Stimulated activated CD4-positive, alpha-beta T cell treated with anti-CD3 and anti-CD28 coated beads, Interleukin-2, amount 100 ng/mL, for 24 hours (primary cell): ENCODE measurements at regions not wholly inside any gene's neighbourhood (a gene's known extent, or its start where the extent isn't known, plus 50 kb on each side); places are given as distances from the start of the nearest gene placed in this dataset.

Source experiments
- DNase-seq, 2 donors: peaks; one replicate each; pipeline ENCODE4 v3.0.0-alpha.2; 2020

- DNase-seq: no peak
Measured at GRCh38 chr10:117884592-117884991, 162.1 kb downstream of the RAB11FIP2 start.

- no peak for DNase-seq
Measured at GRCh38 chr10:117885206-117885829, 161.4 kb downstream of the RAB11FIP2 start.

- no peak for DNase-seq
Measured at GRCh38 chr10:117886766-117887165, 160.0 kb downstream of the RAB11FIP2 start.

- no peak for DNase-seq
Measured at GRCh38 chr10:117889664-117890063, 157.1 kb downstream of the RAB11FIP2 start.

GRCh38 chr10:117892681-117893220 is 154.0 kb downstream of the RAB11FIP2 start:
- no peak for DNase-seq

- DNase-seq: no peak
Measured at GRCh38 chr10:117894339-117894738, 152.4 kb downstream of the RAB11FIP2 start.

- DNase-seq: no peak
Measured at GRCh38 chr10:117896517-117896916, 150.2 kb downstream of the RAB11FIP2 start.

- DNase-seq: no peak
Measured at GRCh38 chr10:117899181-117899683, 147.5 kb downstream of the RAB11FIP2 start.

- DNase-seq: no peak
Measured at GRCh38 chr10:117900280-117900679, 146.5 kb downstream of the RAB11FIP2 start.

GRCh38 chr10:117903854-117904253 is 142.9 kb downstream of the RAB11FIP2 start:
- DNase-seq: no peak

- no peak for DNase-seq
Measured at GRCh38 chr10:117905404-117905803, 141.3 kb downstream of the RAB11FIP2 start.

GRCh38 chr10:117911684-117912083 is 135.1 kb downstream of the RAB11FIP2 start:
- no peak for DNase-seq

- DNase-seq: no peak
Measured at GRCh38 chr10:117914334-117914733, 132.4 kb downstream of the RAB11FIP2 start.

- DNase-seq: no peak
Measured at GRCh38 chr10:117920956-117921355, 125.8 kb downstream of the RAB11FIP2 start.

GRCh38 chr10:117921421-117921820 is 125.3 kb downstream of the RAB11FIP2 start:
- DNase-seq: no peak

- DNase-seq: no peak
Measured at GRCh38 chr10:117924820-117925219, 121.9 kb downstream of the RAB11FIP2 start.

- DNase-seq: no peak
Measured at GRCh38 chr10:117925369-117925768, 121.4 kb downstream of the RAB11FIP2 start.

GRCh38 chr10:117926491-117926890 is 120.2 kb downstream of the RAB11FIP2 start:
- no peak for DNase-seq

GRCh38 chr10:117927332-117927731 is 119.4 kb downstream of the RAB11FIP2 start:
- DNase-seq: no peak

GRCh38 chr10:117927871-117928270 is 118.9 kb downstream of the RAB11FIP2 start:
- DNase-seq: no peak

GRCh38 chr10:117928281-117928680 is 118.5 kb downstream of the RAB11FIP2 start:
- no peak for DNase-seq

- no peak for DNase-seq
Measured at GRCh38 chr10:117928741-117929140, 118.0 kb downstream of the RAB11FIP2 start.

- no peak for DNase-seq
Measured at GRCh38 chr10:117929327-117930067, 117.2 kb downstream of the RAB11FIP2 start.

- no peak for DNase-seq
Measured at GRCh38 chr10:117931078-117931477, 115.7 kb downstream of the RAB11FIP2 start.
